Osteoblast (primary cell): ENCODE measurements at regions not wholly inside any gene's neighbourhood (a gene's known extent, or its start where the extent isn't known, plus 50 kb on each side); places are given as distances from the start of the nearest gene placed in this dataset.

Experiments used
- DNase-seq: peaks from one replicate; pipeline ENCODE4 v3.0.0; 2011; ENCODE audit warnings: low spot score, mixed read lengths; ENCODE audit not compliant: insufficient read length; ENCODE audit errors: missing footprints
- H2AFZ ChIP-seq: 2 replicates; pipeline ENCODE4 v1.6.0; 2011; ENCODE audit warnings: mild to moderate bottlenecking, low read length
- H3K27ac ChIP-seq: 2 replicates; pipeline ENCODE4 v1.5.1; 2011; ENCODE audit warnings: mild to moderate bottlenecking, low read depth, low read length, moderate library complexity
- H3K27me3 ChIP-seq: 2 replicates; pipeline ENCODE4 v1.6.0; 2012; ENCODE audit warnings: mild to moderate bottlenecking, control low read depth, inconsistent platforms, low read length, moderate library complexity; ENCODE audit not compliant: insufficient read depth
- H3K36me3 ChIP-seq: 2 replicates; pipeline ENCODE4 v1.5.1; 2011; ENCODE audit warnings: mild to moderate bottlenecking, low read length, control low read depth, moderate library complexity; ENCODE audit not compliant: insufficient read depth
- H3K4me1 ChIP-seq: 2 replicates; pipeline ENCODE4 v1.5.1; 2011; ENCODE audit warnings: mild to moderate bottlenecking, low read length, control low read depth, moderate library complexity; ENCODE audit not compliant: insufficient read depth
- H3K4me2 ChIP-seq: 2 replicates; pipeline ENCODE4 v1.6.0; 2011; ENCODE audit warnings: mild to moderate bottlenecking, low read length; ENCODE audit not compliant: insufficient read depth
- H3K4me3 ChIP-seq: fragments of 200-600 bp; sonication (generic); 3 replicates; pipeline ENCODE4 v1.5.1; 2012; ENCODE audit warnings: mild to moderate bottlenecking, low read length, inconsistent platforms; ENCODE audit not compliant: insufficient read depth
- H3K79me2 ChIP-seq: 2 replicates; pipeline ENCODE4 v1.6.0; 2012; ENCODE audit warnings: mild to moderate bottlenecking, low read length, control low read depth, inconsistent platforms; ENCODE audit not compliant: insufficient read depth
- H3K9me3 ChIP-seq: 2 replicates; pipeline ENCODE4 v1.5.1; 2011; ENCODE audit warnings: low read depth, low read length, control low read depth
- H4K20me1 ChIP-seq: 2 replicates; pipeline ENCODE4 v1.6.0; 2012; ENCODE audit warnings: mild to moderate bottlenecking, low read length, control low read depth; ENCODE audit not compliant: insufficient read depth
- TF ChIP-seq, protein P1 (sequence below): IDR thresholded peaks from 2 replicates; pipeline ENCODE4 v1.5.1; 2011; ENCODE audit warnings: mild to moderate bottlenecking, low read depth, low read length, moderate library complexity; ENCODE audit errors: extremely low read depth

DNA sequence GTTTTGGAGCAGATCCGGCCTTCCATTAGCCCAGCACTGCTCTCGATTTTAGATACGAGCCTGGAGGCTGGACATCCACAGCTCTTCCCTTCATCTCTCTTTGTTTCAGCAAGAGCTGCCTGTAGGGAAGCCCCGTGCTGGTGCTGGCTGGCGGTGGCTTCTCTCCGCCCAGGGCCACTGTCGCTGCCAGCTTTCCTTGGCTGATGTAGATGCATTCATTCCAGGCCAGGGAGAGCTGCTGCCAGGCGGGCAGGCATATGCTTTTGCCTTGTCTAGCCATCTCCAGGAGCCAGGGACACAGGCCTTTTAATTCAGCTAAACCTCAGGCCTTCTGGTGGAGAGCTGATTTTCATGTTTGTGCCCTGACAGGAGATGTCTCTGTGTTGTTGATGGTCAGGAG lies 409.3 kb upstream of the CLINT1 start:
- Histone ChIP-seq H3K9me3 (no peaks in the 10 kb centered on the region), H3K4me3 (no peak overlapping the region), H3K79me2 (no peaks in the 10 kb centered on the region), H3K4me1 (no peaks in the 10 kb centered on the region), H2AFZ (no peak overlapping the region), H3K27ac (no peak overlapping the region), H3K4me2 (no peak overlapping the region), H3K36me3 (no peaks in the 10 kb centered on the region), H4K20me1 (no peaks in the 10 kb centered on the region), H3K27me3 (peaks cover 11% of the 10 kb centered on the region)
- TF ChIP-seq, protein P1, sequence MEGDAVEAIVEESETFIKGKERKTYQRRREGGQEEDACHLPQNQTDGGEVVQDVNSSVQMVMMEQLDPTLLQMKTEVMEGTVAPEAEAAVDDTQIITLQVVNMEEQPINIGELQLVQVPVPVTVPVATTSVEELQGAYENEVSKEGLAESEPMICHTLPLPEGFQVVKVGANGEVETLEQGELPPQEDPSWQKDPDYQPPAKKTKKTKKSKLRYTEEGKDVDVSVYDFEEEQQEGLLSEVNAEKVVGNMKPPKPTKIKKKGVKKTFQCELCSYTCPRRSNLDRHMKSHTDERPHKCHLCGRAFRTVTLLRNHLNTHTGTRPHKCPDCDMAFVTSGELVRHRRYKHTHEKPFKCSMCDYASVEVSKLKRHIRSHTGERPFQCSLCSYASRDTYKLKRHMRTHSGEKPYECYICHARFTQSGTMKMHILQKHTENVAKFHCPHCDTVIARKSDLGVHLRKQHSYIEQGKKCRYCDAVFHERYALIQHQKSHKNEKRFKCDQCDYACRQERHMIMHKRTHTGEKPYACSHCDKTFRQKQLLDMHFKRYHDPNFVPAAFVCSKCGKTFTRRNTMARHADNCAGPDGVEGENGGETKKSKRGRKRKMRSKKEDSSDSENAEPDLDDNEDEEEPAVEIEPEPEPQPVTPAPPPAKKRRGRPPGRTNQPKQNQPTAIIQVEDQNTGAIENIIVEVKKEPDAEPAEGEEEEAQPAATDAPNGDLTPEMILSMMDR, result no peak
- no peak for DNase-seq

DNA sequence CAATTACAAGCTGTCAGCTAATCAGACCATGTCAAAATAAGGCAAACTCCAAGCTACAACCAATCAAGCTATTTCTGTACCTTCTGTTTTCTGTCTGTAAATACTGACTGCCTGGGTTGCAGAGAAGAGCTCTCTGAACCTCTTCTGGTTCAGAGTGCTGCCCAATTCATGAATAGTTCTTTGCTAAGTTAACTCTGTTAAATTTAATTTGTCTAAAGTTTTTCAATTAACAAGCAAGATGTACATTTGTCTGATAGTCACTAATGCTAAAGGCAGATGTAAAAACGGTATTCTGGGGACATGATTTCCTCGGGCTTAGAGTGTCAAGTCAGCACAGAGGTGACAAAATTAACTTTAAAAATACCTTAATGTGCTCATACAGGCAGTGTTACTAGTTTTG lies 408.3 kb upstream of the CLINT1 start:
- Histone ChIP-seq H3K4me2 (no peak overlapping the region), H4K20me1 (no peaks in the 10 kb centered on the region), H3K79me2 (no peaks in the 10 kb centered on the region), H3K4me3 (no peak overlapping the region), H3K4me1 (no peaks in the 10 kb centered on the region), H3K36me3 (no peaks in the 10 kb centered on the region), H3K27ac (no peak overlapping the region), H2AFZ (no peak overlapping the region), H3K27me3 (peaks cover 11% of the 10 kb centered on the region), H3K9me3 (no peaks in the 10 kb centered on the region)
- DNase-seq, result no peak
- TF ChIP-seq, protein P1, result no peak

DNA sequence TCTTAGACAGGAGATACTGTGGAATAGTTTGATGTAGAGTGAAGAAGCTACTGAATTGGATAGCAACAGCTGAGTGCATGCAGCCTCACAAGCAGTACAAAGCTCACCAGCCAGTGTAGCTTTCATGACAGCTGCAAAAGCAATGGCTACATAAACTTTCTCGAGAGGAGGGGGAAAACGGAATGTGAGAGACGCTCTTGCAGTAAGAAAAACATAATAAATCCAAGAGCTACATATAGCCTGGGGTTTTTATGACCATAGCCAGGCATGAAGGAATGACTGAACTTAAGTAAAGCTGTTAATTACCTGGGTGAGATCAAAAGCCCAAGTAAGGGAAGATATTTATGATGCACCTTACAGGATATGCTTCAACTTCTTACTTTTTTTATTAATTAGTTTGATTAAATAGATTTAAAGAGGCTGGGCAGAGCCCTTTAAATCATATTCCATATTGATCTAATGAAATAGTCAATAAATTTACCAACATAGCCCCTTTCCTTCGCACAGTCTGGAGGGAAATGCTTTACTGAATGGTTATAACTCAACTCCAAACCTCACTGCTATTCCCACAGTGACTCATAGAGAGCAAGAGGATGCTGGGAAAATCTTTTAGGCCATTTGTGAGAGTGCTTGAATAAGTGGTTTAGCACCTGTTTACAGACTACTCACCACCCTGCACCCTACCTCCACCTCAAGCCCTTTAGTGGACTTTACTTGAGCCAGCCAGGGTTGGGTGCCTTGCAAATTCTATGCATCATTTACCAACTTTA lies 407.2 kb upstream of the CLINT1 start:
- H3K4me2 ChIP-seq, result no peak overlapping the region
- no peak for DNase-seq

DNA sequence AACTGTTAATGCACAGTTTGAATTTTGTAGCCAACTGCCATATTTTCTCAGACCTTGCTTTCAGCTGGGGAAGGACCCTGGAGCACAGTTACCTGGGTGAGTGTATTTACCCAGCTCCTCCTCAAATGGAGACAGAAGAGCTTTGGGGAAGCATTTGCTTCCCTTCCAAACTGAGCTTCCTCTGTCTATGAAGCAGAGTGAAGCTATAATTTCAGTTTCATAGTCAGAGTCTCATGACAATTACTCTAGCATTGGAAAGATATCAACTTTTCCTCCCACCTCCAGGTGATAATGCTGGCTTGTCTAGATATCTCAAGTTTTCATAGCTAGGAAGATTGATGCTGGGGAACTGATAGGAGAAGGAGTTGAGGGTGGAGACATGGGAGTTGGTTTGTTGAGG lies 406.4 kb upstream of the CLINT1 start:
- no peak overlapping the region for H3K27ac ChIP-seq
- no peak overlapping the region for H2AFZ ChIP-seq
- H3K36me3 ChIP-seq, result no peaks in the 10 kb centered on the region
- no peak overlapping the region for H3K4me3 ChIP-seq
- H3K4me2 ChIP-seq, result no peak overlapping the region
- no peaks in the 10 kb centered on the region for H3K79me2 ChIP-seq
- TF ChIP-seq, protein P1, result no peak
- H4K20me1 ChIP-seq, result no peaks in the 10 kb centered on the region
- H3K9me3 ChIP-seq, result no peaks in the 10 kb centered on the region
- no peak for DNase-seq
- no peaks in the 10 kb centered on the region for H3K4me1 ChIP-seq
- H3K27me3 ChIP-seq, result peaks cover 14% of the 10 kb centered on the region

More for the DNA sequence above, 407.2 kb upstream of the CLINT1 start:
- H3K4me1 ChIP-seq, result no peaks in the 10 kb centered on the region
- no peak overlapping the region for H3K27ac ChIP-seq
- no peaks in the 10 kb centered on the region for H3K36me3 ChIP-seq
- H3K9me3 ChIP-seq, result no peaks in the 10 kb centered on the region
- no peaks in the 10 kb centered on the region for H4K20me1 ChIP-seq
- H3K4me3 ChIP-seq, result no peak overlapping the region
- TF ChIP-seq, protein P1, result no peak
- H2AFZ ChIP-seq, result no peak overlapping the region
- no peaks in the 10 kb centered on the region for H3K79me2 ChIP-seq
- H3K27me3 ChIP-seq, result peaks cover 12% of the 10 kb centered on the region
